GM20000 (cell line): ENCODE measurements at regions not wholly inside any gene's neighbourhood (a gene's known extent, or its start where the extent isn't known, plus 50 kb on each side); places are given as distances from the start of the nearest gene placed in this dataset.

Experiments
- DNase-seq: peaks from one replicate; pipeline ENCODE4 v3.0.0; 2012; ENCODE audit warnings: low spot score
- TF ChIP-seq, protein P1 (sequence below): IDR thresholded peaks from 2 replicates; pipeline ENCODE4 v1.5.1; 2012; ENCODE audit warnings: mild to moderate bottlenecking, control low read depth; ENCODE audit errors: extremely low read depth, missing control alignments

DNA sequence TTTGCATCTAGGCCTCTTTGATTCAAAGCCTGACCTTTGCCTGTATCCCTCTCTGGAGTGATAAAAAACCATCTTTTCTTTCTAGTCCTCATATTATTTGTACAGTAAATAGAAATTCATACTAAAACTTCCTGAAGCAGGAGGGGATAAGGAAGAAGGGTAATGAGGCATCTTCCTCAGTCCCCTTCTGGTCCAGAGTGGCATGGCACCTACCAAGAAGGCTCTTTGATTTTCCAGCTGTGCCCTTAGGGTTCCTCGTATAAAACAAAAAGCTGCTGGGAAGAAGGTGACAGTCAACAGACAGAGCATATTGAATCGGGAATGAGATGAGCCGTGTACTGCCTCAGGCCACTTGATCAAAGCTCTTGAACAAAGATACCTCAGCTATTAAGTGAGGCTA, 71.9 kb upstream of the SPDL1 start:
- TF ChIP-seq, protein P1, sequence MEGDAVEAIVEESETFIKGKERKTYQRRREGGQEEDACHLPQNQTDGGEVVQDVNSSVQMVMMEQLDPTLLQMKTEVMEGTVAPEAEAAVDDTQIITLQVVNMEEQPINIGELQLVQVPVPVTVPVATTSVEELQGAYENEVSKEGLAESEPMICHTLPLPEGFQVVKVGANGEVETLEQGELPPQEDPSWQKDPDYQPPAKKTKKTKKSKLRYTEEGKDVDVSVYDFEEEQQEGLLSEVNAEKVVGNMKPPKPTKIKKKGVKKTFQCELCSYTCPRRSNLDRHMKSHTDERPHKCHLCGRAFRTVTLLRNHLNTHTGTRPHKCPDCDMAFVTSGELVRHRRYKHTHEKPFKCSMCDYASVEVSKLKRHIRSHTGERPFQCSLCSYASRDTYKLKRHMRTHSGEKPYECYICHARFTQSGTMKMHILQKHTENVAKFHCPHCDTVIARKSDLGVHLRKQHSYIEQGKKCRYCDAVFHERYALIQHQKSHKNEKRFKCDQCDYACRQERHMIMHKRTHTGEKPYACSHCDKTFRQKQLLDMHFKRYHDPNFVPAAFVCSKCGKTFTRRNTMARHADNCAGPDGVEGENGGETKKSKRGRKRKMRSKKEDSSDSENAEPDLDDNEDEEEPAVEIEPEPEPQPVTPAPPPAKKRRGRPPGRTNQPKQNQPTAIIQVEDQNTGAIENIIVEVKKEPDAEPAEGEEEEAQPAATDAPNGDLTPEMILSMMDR: no peak
- no peak for DNase-seq

DNA sequence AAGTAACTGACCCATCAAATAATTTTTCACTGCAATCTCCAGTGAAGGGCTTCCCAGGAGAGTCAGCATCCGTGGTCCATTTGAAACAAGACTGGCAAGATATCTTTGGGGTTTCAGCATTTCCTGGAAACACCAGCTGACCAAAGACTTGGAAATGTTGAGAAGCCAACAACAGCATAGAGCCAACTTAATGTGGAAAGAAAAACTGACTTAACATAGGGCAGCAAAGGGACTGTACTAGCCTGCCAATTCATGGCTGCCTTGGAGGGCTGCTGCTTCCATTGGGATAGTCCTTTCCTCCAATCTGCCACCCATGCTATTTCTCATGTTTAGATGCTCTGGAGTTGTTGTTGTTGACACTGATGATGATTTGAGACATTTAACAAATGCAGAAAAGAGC, 76.5 kb upstream of the SPDL1 start:
- TF ChIP-seq, protein P1: no peak
- DNase-seq: no peak

DNA sequence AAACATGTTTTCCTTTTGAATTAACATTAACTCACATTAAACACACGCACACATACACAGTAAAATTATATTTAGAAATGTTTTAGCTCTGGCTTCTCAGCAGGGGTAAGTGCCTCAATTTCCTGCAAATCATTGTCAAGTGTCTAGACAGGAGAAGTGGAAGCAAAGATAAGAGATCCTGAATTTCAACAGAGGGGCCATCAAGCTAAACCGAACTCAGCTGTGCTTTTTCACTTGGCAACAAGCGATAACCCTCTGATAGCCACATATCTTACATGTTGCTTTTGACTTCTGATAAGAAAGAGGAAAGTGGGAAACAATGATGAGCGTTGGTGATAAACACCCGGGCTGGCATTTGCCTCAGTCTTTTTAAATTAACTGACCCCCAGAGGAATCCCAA, 79.7 kb upstream of the SPDL1 start:
- TF ChIP-seq, protein P1: no peak
- DNase-seq: no peak

DNA sequence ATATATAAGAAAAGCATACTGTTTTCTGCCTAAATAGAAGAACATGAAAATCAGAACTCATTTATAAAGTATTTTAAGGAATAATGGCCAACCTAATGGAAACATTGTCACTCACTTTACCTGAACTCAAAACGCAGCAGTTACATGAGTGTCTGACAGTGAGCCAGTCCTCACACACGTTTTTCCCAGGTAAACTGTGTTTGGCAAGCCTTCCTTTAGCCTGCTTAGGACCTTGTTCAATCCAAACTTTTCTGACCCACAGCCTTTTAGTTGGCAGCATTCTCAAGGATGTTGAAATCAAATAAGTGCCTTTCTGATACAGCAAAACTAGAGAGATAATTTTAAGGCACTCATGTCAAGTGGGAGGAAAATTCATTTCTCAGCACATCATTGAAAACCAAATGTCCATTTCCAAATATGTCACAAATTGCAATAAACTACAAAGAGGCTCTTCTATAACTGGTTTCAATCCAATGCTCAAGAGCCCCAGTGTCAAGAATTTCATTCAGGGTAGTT, 83.5 kb upstream of the SPDL1 start:
- DNase-seq: no peak
- TF ChIP-seq, protein P1: no peak

DNA sequence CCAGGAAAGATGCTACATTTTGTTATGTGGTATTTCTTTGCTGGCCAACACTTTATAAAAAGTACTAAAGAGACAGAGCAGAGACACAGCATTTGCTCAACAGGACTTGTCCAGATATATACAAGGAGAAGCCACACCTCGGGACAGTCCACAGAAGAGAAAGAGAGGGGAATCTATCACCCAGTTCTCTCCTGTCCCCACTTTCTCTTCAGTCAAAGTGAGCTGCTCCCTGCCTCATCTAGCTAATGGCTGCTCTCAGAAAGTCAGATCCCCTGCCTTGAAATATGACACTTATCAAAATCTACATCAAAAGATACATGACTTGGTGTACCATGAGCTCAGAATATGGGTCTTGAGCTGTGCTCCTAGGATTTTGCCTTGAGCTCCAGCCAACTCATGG, 86.7 kb upstream of the SPDL1 start:
- TF ChIP-seq, protein P1: no peak
- DNase-seq: no peak

DNA sequence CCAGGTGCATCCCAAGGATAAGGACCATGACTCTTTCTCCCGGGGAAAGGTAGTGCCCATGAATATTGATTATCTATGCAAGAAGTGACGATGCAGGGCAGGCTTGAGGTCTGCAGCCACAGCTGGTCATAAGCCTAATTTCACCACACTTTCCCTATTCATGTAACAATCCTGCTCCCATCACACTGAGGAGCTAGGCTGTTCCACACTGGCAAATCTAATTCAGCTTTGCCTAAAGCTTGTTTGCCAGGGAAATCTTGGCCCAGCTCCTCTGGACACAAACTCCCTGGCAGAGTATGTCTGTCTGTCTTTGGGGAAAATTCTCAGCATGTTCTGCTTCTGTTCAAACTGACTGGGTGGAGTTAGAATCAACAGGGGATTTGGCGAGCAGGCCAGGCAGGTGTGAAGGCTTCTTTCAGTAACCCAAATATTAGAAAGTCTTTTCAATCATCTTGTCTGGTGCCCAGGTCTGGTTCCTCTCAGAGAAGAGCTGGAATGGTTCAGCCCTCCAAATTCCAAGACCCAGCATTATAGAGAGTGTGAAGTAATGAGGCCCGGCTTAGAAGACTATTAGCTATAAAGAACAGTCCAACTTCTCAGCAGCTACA, 88.5 kb upstream of the SPDL1 start:
- TF ChIP-seq, protein P1: no peak
- no peak for DNase-seq

DNA sequence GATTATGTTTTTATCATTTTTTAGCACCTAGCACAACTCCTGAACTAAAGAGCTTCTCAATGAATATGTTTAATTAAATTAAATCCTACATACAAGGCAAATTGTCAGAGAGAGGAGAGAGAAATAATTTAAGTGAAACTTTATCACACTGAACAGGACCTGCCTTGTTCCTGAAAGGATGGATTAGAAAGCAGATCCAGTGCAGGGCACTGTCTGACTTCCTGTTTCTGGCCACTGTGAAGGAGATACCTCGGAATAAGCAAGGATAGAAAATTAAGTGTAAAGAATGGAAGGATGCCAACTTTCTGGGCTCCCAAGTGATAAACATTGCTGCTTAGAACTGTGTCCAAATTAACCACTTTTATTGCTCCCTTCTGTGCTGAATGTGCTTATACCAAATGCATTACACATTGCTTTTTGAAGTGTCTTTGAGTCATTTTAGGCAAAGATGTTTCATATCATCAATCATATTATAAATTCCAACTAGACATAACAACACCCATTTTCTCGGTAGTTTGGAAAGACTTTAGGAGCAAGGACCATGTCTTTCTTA, 89.1 kb upstream of the SPDL1 start:
- DNase-seq: no peak

More for the DNA sequence above, 89.1 kb upstream of the SPDL1 start:
- TF ChIP-seq, protein P1: no peak
